NCI-H748 treated with DMSO at 0.1 percent for 48 hours (cell line): ENCODE measurements at regions not wholly inside any gene's neighbourhood (a gene's known extent, or its start where the extent isn't known, plus 50 kb on each side); places are given as distances from the start of the nearest gene placed in this dataset.
A peak's percentile ranks its signal among the peaks of the same experiment; 100 is the strongest.
"Not testable (repeated sequence)": the region's sequence is repeated elsewhere in the genome, so short reads cannot be mapped to it uniquely, and the experiment has no call there.

Experiments used
- DNase-seq: peaks from one replicate; lab custom pipeline; 2025; lab: John Stamatoyannopoulos, UW

DNA sequence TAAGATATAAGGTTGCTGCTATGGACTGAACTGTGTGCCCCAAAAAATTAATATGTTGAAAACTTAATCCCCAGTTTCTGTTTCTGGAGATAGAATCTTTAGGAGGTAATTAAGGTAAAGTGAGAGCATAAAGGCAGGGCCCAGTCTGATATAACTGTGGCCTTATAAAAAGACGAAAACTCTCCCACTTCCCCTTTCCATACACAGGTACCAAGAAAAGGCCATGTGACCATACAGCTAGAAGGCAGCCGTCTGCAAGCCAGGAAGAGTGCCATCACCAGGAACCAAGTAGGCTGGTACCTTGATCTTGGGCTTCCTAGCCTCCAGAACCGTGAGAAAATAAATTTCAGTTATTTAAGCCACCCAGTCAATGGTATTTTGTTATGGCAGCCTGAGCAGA lies 550.3 kb downstream of the SMARCA1 start:
- no peak for DNase-seq

GRCh38 chrX:128961290-128961689 lies 562.0 kb downstream of the SMARCA1 start:
- DNase-seq, result no peak

GRCh38 chrX:128954697-128955096 lies 568.6 kb downstream of the SMARCA1 start:
- DNase-seq, result not testable (repeated sequence)

GRCh38 chrX:128931071-128931470 lies 592.2 kb downstream of the SMARCA1 start:
- DNase-seq, result no peak

DNA sequence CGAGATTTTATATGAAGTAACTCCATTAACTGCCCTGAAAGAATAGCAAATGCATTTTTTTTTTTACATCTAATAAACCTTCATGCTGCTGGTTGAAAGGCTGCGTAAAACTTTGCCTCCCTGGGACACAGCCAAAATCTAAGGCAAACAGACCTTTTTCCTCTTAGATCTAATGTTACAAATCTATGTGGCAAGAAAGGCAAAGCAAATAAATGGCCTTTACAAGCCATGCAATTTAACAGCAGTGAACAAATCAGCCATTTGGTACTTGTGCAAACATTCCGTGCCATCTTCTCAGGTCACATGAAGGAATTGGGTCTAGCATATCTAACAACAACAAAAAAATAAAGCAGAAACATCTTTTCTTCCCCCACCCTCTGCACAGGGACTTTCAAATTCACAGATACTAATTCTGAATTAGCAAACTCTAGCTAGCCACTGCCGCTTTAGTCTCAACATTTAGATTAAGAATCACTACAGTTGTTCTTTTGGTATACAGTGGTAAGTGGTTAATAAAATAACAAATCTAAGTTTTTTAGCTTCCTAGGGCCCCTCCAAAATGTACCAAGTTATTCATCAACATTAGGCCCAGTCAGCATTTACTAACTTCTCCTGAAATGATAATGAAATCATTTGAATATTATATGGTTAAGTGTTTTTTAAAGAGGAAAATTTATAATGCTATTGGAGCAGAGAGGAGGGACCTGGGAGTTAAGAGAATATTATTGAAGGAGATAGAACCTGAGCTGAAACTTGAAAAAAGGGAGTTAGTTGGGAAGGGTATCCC lies 593.8 kb downstream of the SMARCA1 start:
- no peak for DNase-seq

DNA sequence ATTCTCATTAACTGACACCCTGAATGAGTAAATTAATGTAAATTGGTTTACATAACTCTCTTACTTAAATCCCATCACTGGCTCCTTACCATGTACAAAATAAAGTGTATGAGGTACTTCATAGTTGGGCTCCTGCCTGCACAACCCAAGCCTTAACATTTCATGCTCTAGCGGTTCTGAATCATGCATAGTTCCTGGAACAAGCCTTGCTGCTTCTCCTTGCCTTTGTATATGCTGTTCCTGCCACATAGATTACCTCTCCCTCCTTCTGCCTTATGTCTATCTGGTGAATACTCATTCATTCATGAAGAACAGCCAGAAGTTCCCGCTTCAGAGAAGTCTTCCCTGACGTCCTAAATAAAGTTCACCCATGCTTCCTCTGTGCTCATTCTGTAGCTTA lies 594.7 kb downstream of the SMARCA1 start:
- no peak for DNase-seq

DNA sequence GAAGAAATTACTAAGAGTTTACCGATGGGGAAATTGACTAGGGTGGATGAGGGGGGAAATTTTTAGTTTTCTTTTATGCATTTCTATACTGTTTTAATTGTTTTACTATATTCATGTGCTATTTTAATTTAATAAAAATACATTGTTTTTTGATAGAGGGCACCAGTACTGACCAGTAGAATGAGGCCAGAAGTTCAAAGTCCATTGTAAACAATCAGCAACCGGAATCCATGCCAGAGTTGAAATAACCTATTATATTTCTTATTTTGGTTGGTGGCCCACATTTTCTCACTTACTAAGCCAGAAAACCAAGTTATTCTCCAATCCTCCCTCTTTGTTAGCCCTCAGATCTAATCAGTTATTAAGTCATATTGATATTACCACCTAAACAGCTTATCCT lies 595.9 kb downstream of the SMARCA1 start:
- DNase-seq, result no peak

DNA sequence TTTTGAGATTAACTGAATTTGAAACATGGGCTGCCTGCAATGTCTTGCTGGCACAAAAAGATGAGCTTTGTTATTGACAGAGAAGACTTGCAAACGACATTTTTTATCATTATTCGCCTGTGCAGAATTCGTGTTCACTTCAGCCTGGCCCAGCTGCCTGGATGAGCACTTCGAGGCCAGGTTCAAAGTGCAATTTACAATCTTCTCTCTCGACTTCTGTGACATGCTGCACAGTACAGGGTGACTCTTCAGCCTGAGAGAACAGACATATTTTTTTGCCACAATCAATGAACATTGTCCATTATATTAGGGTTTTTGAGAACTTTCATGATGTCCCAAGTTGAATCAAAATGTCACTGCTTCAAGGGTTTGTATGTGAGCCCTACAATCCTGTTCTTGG lies 616.5 kb downstream of the SMARCA1 start:
- DNase-seq, result no peak

GRCh38 chrX:128901018-128901417 lies 622.3 kb downstream of the SMARCA1 start:
- no peak for DNase-seq

- no peak for DNase-seq
Observed at GRCh38 chrX:128897621-128898020, 625.7 kb downstream of the SMARCA1 start.

DNA sequence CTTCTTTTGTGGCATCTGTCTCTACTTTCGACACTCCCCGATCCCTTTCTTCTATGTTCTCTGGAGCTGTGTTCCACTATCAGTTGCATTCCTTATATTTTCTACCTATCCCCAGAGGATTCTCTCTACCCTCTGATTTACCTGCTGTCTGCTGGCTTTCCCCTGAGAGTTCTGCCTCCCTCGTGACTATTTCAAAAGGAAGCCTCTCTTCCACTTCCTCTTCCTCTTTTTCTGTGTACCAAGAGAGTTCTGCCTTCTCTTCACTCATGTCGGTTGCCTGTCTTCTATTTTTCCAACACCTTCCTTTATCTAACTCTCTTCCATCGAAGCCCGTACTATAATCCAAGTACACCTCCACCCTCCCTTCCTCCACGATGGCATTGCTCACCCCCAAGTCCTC lies 631.7 kb downstream of the SMARCA1 start:
- DNase-seq, result no peak

DNA sequence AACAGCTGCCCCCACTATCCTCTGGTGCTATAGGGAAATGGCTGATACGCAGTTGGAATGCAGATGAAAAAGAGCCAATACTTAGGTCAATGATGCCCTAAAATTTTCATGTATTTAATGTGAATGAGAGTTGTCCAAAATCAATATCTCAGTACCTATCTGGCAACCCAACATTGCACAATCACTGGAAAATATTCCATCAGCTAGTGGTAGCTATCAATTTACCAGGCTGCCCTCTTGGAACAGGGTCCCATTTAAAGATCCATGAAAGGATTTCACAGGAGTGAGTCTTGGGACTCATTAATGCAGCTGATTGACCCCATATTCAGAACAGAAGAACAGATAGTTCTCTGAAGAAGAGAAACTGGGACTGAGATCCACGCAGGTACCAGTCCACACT lies 638.9 kb downstream of the SMARCA1 start:
- no peak for DNase-seq

DNA sequence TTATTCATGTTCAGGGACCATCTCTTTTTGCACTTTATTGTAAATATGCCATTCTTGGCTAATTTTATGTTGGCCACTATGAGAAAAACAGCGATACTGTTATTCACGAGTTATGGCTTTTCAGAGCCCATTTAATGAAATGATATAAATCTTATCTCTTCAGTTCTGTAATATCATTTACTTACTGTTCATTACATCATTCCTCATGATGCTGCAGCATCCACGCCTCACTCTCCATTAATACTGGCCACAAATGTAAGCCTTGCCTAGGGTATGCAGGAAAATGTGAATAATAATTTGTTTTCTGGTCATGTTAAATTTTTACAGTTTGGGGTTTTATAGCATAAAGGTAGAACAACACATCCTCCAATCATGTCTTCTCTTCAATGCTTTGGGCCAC lies 639.6 kb downstream of the SMARCA1 start:
- no peak for DNase-seq

DNA sequence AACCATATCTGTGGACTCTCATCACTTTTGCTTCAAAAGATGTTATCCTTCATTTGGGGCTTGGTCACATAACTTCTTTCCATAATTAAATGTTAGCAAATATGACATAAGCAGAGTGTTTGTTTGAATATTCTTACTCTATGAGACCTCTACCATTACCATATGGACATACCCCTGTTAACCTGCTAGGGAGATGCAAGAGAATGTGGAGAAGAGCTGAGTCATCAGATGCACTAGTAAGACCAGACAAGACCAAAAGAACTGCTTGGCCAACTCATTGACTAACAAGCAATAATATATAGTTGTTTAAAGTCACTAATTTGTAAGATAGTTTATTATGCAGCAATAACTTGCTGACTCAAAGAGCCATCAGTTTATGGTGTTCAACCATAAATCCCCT lies 652.9 kb downstream of the SMARCA1 start:
- DNase-seq, result no peak

DNA sequence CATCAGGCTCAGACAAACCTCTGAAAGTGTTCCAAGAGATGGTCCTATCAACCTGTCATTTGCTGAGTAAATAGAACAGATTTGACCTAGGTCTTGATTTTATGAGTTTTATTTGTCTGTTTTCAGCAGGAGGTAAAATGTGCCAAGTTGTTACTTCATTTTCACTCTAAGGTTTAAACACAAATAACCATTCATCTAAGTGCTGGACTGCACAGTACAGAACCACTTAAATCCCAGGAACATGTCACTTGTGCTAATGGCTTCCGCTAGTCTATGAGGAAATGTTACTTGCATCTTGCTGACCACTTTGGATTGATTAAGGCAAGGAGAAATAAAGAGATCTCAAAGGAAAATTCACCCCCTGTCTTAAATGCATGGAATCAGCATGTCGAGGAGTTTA lies 660.7 kb downstream of the SMARCA1 start:
- DNase-seq, result peak; percentile 52

DNA sequence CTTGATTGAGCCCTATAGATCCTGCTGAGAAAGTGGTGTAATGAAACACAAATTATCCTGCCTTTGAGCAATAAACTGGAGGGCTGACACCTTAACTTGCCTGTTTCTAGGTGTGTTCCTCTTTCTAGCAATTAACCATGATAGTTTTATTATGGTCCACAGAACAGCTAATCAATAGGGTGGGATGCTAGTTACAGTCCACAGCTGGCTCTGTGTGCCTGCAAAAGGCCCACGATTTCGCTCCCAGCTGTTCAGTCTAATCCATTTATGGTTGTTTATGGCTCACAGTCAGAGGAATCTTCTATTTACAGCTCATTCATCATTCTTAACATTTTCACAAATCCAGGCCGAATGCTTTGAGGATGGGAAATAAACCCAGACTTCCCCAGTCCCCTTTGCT lies 674.9 kb downstream of the SMARCA1 start:
- no peak for DNase-seq

GRCh38 chrX:128846385-128846784 lies 676.9 kb downstream of the SMARCA1 start:
- DNase-seq, result no peak

- no peak for DNase-seq
Observed at GRCh38 chrX:128818690-128819089, 704.6 kb downstream of the SMARCA1 start.

DNA sequence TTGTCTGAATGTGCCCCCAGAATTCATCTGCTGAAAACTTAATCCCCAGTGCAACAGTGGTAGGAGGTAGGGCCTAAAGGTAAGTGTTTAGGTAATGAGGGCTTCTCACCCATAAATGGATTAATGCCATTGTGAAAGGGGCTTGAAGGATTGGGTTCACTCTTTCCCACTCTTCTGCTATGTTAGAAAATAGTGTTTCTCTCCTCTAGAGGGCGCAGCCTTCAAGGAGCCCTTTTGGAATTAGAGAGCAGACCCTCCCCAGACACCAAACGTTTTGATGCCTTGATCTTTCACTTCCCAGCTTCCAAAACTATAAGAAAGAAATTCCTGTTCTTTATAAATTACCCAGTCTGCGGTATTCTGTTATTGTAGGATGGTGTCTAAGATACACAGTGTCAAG lies 706.4 kb downstream of the SMARCA1 start:
- peak; percentile 20 for DNase-seq

DNA sequence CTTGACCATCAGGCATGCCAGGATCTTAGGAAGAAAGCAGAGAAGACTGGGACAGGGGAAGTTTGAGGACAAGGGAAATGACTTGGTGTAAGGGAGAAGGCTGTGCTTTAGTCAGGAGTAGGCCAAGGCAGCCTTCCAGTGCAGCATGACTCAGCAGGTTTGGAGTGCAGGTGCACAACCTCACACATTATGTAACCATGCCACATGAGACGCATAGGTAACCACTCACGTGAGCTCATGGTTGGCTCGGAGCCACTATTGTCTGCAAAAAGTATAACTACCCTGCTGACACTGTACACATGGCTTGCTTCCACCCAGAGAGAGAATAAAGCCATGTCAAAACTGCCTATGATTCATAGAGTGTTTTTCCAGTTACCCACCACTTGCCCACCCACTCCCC lies 715.9 kb downstream of the SMARCA1 start:
- no peak for DNase-seq

DNA sequence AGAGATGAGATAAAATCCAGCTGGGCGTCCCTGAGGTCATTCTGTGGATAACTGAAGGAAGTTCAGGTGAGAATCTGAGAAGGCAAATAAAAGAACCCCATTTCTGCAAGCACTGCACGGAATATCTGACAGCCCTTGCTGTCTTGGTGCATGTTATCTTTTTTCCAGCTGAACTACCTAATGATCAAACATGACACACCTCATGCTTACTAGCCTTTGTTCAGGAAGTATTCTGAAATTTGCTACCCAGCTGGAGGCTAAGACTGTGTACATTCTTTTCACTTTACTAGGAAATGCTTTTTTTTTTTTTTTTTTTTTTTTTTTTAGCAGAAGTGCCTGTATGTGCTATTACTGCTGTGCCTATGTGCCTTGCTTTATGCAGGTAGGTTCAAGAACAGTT lies 718.1 kb downstream of the SMARCA1 start:
- no peak for DNase-seq

DNA sequence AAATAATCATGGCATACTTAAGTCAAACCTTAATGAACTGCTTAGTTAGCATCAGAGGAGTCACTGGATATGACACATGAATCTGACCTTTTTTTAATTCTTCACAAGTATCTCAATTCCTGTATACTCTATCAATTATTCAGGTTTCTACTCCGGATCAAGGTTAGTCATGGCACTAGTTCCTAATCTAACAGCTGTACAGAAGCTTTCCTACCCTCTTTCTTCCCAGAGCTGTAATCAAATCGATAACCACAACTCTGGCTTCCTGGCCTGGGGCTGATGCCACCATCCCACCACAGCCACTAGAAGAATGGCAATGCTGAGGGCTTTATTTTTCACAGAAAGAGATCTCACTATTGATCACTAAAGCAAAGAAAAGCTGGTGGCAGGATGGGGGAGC lies 718.5 kb downstream of the SMARCA1 start:
- no peak for DNase-seq

DNA sequence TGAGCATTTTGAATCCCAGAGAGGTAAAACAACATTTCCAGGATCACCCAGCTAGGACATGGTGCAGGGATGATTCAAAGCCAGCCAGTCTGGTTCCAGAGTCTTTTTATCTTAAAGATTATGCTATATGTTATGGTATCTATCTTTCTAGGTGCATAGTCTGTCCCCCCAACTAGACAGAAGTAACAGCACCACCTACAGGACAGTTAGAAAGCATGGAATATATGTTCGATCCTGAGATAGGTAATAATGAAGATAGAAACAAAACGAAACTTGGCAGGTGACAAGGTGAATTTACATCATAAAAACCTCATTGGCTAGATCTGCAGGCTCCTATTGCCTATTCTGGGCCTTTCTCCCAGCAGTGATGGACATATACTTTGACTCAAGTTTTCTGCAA lies 723.2 kb downstream of the SMARCA1 start:
- DNase-seq, result peak; percentile 35

DNA sequence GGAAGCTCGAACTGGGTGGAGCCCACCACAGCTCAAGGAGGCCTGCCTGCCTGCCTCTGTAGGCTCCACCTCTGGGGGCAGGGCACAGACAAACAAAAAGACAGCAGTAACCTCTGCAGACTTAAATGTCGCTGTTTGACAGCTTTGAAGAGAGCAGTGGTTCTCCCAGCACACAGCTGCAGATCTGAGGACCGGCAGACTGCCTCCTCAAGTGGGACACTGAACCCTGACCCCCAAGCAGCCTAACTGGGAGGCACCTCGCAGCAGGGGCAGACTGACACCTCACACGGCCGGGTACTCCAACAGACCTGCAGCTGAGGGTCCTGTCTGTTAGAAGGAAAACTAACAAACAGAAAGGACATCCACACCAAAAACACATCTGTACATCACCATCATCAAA lies 730.9 kb upstream of the ACTRT1 start:
- not testable (repeated sequence) for DNase-seq
